GM12891 (cell line): ENCODE measurements at regions not wholly inside any gene's neighbourhood (a gene's known extent, or its start where the extent isn't known, plus 50 kb on each side); places are given as distances from the start of the nearest gene placed in this dataset.

Source experiments
- PAX5 ChIP-seq: IDR thresholded peaks from 2 replicates; pipeline ENCODE4 v1.6.1; 2011; ENCODE audit warnings: low read length, moderate library complexity, mild to moderate bottlenecking; ENCODE audit not compliant: insufficient read depth, severe bottlenecking
- POLR2A ChIP-seq: IDR thresholded peaks from 2 replicates; pipeline ENCODE4 v1.6.1; 2011; ENCODE audit warnings: low read depth, low read length, control low read depth
- POLR2AphosphoS5 ChIP-seq: IDR thresholded peaks from 2 replicates; pipeline ENCODE4 v1.6.1; 2011; ENCODE audit warnings: low read depth, low read length, control low read depth
- POU2F2 ChIP-seq: IDR thresholded peaks from 2 replicates; pipeline ENCODE4 v1.6.1; 2011; ENCODE audit warnings: low read depth, mild to moderate bottlenecking, control low read depth, low read length, moderate library complexity
- SPI1 ChIP-seq: IDR thresholded peaks from 2 replicates; pipeline ENCODE4 v1.6.1; 2011; ENCODE audit warnings: low read depth, low read length, control low read depth
- TAF1 ChIP-seq: IDR thresholded peaks from 2 replicates; pipeline ENCODE4 v1.6.1; 2011; ENCODE audit warnings: low read depth, low read length, control low read depth

GRCh38 chr6:113645576-113645970 is 211.6 kb upstream of the MARCKS start:
- TF ChIP-seq POLR2AphosphoS5 (no peak), POLR2A (no peak), TAF1 (no peak), SPI1 (no peak), POU2F2 (no peak), PAX5 (no peak)
